Thoracic aorta (tissue), 2 donors: ENCODE measurements at regions not wholly inside any gene's neighbourhood (a gene's known extent, or its start where the extent isn't known, plus 50 kb on each side); places are given as distances from the start of the nearest gene placed in this dataset.

Experiments used
- ATAC-seq: fragments of 150-250 bp; one replicate; pipeline ENCODE4 v1.8.0; 2017; ENCODE audit warnings: low read depth; ENCODE audit not compliant: insufficient number of reproducible peaks, low FRiP score
- DNase-seq: peaks from one replicate; pipeline ENCODE4 v3.0.0-alpha.2; 2020; ENCODE audit warnings: low spot score
- H3K27ac ChIP-seq, 2 donors: fragments of 200-600 bp; sonication (generic); 1 replicate in 1 of 2; 2 replicates in 1 of 2; pipeline ENCODE4 v1.5.1; 2016; ENCODE audit warnings: mild to moderate bottlenecking in 2 of 2, moderate library complexity in 2 of 2
- H3K27me3 ChIP-seq: fragments of 200-600 bp; sonication (generic); replicated peaks from 2 replicates; pipeline ENCODE4 v1.6.0; 2016; ENCODE audit warnings: mild to moderate bottlenecking; ENCODE audit not compliant: insufficient read depth
- H3K36me3 ChIP-seq: fragments of 200-600 bp; sonication (generic); one replicate; pipeline ENCODE4 v1.5.1; 2016
- H3K4me1 ChIP-seq, 2 donors: fragments of 200-600 bp; sonication (generic); 1 replicate in 1 of 2; 2 replicates in 1 of 2; pipeline versions ENCODE4 v1.5.1 to v1.6.0; 2016; ENCODE audit warnings: low read depth in 2 of 2, mild to moderate bottlenecking in 1 of 2; ENCODE audit not compliant: control insufficient read depth in 1 of 2
- H3K4me3 ChIP-seq: fragments of 200-600 bp; sonication (generic); 2 replicates; pipeline ENCODE4 v1.5.1; 2016; ENCODE audit warnings: mild to moderate bottlenecking
- H3K9me3 ChIP-seq: fragments of 200-600 bp; sonication (generic); 2 replicates; pipeline ENCODE4 v1.5.1; 2016
- TF ChIP-seq, protein P1 (sequence below): fragments of 200-600 bp; sonication (generic); IDR thresholded peaks from one replicate; pipeline ENCODE4 v1.5.1; 2019; ENCODE audit warnings: antibody characterized with exemption

DNA sequence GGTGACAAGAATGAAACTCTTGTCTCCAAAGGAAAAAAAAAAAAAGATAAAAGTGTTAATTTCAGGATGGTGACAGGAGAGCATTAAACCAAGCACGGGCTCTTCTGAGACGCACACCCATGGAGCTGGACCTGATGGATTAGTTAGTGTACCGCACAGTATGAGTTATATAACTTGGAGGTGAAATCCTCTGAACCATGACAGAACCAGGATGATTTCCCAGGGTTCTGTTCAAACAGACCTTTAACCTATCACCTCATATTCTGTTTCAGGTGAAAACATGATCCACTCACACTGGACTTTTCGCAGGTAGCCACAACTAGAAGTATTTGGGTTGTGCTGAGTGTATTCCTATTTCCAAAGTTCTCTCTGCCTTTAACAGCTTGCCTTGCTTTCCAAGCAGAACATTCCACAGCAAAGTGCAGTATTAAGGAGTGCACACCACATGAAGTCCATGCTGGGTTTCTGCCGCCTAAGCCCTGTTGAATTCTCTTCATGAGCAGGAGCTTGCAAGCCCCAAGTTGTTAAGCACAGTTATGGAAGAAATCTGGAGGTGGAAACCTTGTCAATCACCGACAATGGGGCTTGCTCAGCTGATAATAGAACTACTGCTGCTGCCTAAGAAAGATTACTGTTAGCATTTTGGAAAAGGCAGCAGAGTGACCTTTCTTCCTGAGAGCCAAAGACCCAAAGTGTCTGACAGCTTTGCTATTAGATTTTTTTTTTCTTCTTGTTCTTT, 461.7 kb downstream of the TLE1 start:
- Histone ChIP-seq H3K4me3 (no peak overlapping the region), H3K36me3 (no peaks in the 10 kb centered on the region), H3K27me3 (no peaks in the 10 kb centered on the region), H3K27ac (no peak overlapping the region), H3K9me3 (no peaks in the 10 kb centered on the region), H3K4me1 (peaks cover 0 to 9% of the 10 kb centered on the region in 2 donors)
- no peak for ATAC-seq
- TF ChIP-seq, protein P1, sequence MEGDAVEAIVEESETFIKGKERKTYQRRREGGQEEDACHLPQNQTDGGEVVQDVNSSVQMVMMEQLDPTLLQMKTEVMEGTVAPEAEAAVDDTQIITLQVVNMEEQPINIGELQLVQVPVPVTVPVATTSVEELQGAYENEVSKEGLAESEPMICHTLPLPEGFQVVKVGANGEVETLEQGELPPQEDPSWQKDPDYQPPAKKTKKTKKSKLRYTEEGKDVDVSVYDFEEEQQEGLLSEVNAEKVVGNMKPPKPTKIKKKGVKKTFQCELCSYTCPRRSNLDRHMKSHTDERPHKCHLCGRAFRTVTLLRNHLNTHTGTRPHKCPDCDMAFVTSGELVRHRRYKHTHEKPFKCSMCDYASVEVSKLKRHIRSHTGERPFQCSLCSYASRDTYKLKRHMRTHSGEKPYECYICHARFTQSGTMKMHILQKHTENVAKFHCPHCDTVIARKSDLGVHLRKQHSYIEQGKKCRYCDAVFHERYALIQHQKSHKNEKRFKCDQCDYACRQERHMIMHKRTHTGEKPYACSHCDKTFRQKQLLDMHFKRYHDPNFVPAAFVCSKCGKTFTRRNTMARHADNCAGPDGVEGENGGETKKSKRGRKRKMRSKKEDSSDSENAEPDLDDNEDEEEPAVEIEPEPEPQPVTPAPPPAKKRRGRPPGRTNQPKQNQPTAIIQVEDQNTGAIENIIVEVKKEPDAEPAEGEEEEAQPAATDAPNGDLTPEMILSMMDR = no peak
- DNase-seq = no peak

DNA sequence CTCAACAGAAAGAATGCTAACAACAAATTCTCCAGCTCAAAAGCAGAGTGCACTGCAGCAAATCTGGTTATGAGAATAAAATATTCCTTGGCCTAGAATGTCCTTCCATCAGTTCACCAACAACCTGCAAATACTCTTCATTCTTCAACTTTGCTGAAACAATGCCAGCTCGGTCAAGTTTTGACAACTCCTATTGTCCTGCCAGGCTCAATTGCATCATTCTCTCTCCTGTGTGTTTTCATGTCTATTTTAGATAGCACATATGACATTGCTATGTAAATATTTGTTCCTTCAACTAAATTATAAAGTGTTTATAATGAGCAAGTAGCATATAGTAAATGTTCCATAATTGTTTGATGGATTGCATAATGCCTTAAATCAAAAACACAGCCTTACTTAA, 463.8 kb downstream of the TLE1 start:
- H3K27me3 ChIP-seq = no peaks in the 10 kb centered on the region
- H3K27ac ChIP-seq = no peak overlapping the region
- H3K4me3 ChIP-seq = no peak overlapping the region
- H3K36me3 ChIP-seq = no peaks in the 10 kb centered on the region
- H3K4me1 ChIP-seq = peaks cover 0 to 9% of the 10 kb centered on the region in 2 donors
- TF ChIP-seq, protein P1 = no peak
- ATAC-seq (no peak), DNase-seq (no peak)
- H3K9me3 ChIP-seq = no peaks in the 10 kb centered on the region

DNA sequence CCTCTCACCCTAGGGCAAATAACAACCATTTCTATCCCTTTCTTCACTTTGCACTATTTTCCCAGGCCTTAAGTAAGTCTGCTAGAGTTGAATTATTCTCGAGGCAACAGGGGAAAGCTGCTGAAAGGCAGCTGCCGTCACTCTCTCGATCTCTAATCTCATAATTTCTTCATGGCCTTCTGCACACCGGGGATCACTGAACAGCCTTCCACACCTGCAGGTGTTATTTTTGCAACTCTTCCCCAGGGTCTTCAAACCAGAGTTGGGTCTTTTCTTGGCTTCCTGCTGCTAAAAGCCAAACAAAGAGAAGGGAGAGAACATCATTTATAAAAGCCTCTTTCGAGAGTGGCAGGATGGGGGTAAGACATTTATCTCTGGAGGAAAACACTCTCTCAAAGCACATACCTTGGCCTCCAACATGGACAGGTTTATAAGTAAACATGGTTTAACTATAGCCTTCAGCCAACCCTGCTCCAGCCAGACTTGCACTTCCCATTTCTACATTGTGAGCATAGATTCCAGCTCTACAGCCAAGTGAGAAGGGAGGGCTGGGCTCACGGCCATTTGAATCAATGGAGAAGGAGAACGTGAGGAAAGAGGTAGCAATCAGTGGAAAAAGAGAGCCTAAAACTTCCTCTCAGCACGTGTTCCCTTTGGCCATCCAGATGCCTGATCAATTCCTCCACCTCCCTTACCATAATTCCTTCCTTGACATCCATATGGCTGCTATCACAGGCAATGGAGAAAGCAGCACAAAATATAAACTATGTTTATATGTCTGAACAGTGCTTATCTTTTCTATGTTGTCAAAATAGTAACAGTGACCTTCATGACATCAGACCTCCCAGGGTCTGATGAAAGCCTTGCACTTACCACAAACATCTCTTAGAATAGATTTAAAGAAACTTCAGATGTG, 464.9 kb downstream of the TLE1 start:
- TF ChIP-seq, protein P1 = no peak
- no peak for ATAC-seq
- H3K36me3 ChIP-seq = no peaks in the 10 kb centered on the region
- peaks cover 0 to 9% of the 10 kb centered on the region in 2 donors for H3K4me1 ChIP-seq
- H3K27ac ChIP-seq = no peak overlapping the region
- no peaks in the 10 kb centered on the region for H3K27me3 ChIP-seq
- H3K9me3 ChIP-seq = no peaks in the 10 kb centered on the region
- H3K4me3 ChIP-seq = no peak overlapping the region
- DNase-seq = no peak

DNA sequence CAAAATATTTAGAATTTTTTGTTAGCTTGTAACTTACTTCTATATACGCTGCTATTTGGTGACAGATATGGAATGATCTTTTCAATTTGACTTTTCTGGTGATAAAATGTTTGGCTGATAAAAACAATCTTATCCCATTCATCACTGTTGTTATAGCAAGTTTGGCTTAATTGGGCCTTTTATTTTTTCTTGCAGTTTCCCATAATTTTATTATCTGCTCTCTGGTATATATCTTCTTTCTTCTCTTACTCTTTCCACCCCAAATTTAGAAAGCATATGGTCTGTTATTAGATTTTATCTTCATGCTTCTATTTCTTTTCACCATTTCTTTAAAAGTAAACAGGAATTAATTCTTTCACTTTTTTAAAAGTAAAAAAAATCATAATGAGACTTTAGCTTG, 474.4 kb downstream of the TLE1 start:
- DNase-seq (no peak), ATAC-seq (no peak)
- H3K27ac ChIP-seq = no peak overlapping the region
- H3K36me3 ChIP-seq = no peaks in the 10 kb centered on the region
- H3K9me3 ChIP-seq = no peaks in the 10 kb centered on the region
- no peaks in the 10 kb centered on the region for H3K27me3 ChIP-seq
- TF ChIP-seq, protein P1 = no peak
- H3K4me1 ChIP-seq = no peaks in the 10 kb centered on the region
- no peak overlapping the region for H3K4me3 ChIP-seq

DNA sequence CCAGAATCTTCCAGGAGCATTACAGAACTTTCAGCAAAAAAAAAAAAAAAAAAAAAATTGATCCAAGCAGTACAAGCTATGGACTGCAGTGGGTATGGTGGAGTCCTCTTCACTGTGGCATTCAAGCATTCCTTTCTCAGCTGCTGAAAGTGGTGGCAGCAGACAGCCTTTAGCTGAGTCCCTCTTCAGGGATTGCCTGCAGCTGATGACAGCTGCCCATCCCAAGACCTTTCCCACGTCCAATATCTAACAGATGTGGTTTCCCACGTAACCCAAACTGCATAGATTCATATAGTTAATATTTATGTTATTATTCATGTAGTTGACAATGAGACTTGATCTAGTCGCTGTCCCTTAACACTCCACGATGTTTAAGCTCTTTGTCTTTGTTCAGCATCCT, 475.9 kb downstream of the TLE1 start:
- TF ChIP-seq, protein P1 = no peak
- no peaks in the 10 kb centered on the region for H3K27me3 ChIP-seq
- no peak for ATAC-seq

More for the DNA sequence above, 475.9 kb downstream of the TLE1 start:
- Histone ChIP-seq H3K36me3 (no peaks in the 10 kb centered on the region), H3K27ac (no peak overlapping the region), H3K4me1 (no peaks in the 10 kb centered on the region), H3K4me3 (no peak overlapping the region), H3K9me3 (no peaks in the 10 kb centered on the region)
- DNase-seq = no peak
